ENCODE measurements at regions not wholly inside any gene's neighbourhood (a gene's known extent, or its start where the extent isn't known, plus 50 kb on each side); places are given as distances from the start of the nearest gene placed in this dataset. TPM values are rescaled to one million over a fixed set of nuclear protein-coding genes. Genes with fewer than 3 reads are reported as not detected.

Small RNAs in the stretch of these regions (small RNA-seq; reads per million reads assigned to genes)
- gene AC103996.1 (ENCODE audit: insufficient read depth) (not detected), gene AC112693.2 (ENCODE audit: insufficient read depth) (not detected)
